Activated CD8-positive, alpha-beta T cell treated with anti-CD3 and anti-CD28 coated beads for 36 hours (primary cell): ENCODE measurements at regions not wholly inside any gene's neighbourhood (a gene's known extent, or its start where the extent isn't known, plus 50 kb on each side); places are given as distances from the start of the nearest gene placed in this dataset.

Source experiments
- ATAC-seq: fragments of 200-7000 bp; cut with Tn5 transposase; one replicate; pipeline ENCODE4 v1.10.0; 2021; ENCODE audit warnings: mild to moderate bottlenecking, moderate library complexity
- CTCF ChIA-PET: fragments of 350-600 bp; sonication (Branson Sonifier 250); formaldehyde crosslinking; loops from one replicate; lab custom pipeline; 2021; ENCODE audit warnings: antibody characterized with exemption; lab: Charles Lee
- POLR2A ChIA-PET: fragments of 350-600 bp; sonication (Branson Sonifier 250); formaldehyde crosslinking; loops from one replicate; lab custom pipeline; 2021; ENCODE audit warnings: antibody characterized with exemption; lab: Charles Lee
- DNase-seq: peaks from one replicate; pipeline ENCODE4 v3.0.0-alpha.2; 2020
- H3K27ac Mint-ChIP-seq: one replicate; pipeline ENCODE4 v1.8.0; 2021; ENCODE audit warnings: mild to moderate bottlenecking, mixed read lengths
- H3K27me3 Mint-ChIP-seq: one replicate; pipeline ENCODE4 v1.8.0; 2021; ENCODE audit warnings: mixed read lengths
- H3K36me3 Mint-ChIP-seq: one replicate; pipeline ENCODE4 v1.8.0; 2021; ENCODE audit warnings: low read depth, mixed read lengths
- H3K4me1 Mint-ChIP-seq: one replicate; pipeline ENCODE4 v1.8.0; 2021; ENCODE audit warnings: low read depth, mixed read lengths
- H3K4me3 Mint-ChIP-seq: one replicate; pipeline ENCODE4 v1.8.0; 2021; ENCODE audit warnings: mild to moderate bottlenecking, moderate library complexity, mixed read lengths
- H3K9me3 Mint-ChIP-seq: one replicate; pipeline ENCODE4 v1.8.0; 2021; ENCODE audit warnings: mixed read lengths
- CTCF ChIP-seq: fragments of 200-600 bp; IDR thresholded peaks from one replicate; pipeline ENCODE4 v1.8.0; 2022; ENCODE audit warnings: antibody characterized with exemption, mild to moderate bottlenecking
- intact Hi-C: fragments of 100-400 bp; cut with micrococcal nuclease; formaldehyde crosslinking; loops from one replicate; pipeline ENCODE4 v1.10.0; 2022

- intact Hi-C loops: no loop called here
- no peaks in the 10 kb centered on the region for H3K36me3 Mint-ChIP-seq
- H3K9me3 Mint-ChIP-seq: no peaks in the 10 kb centered on the region
- TF ChIP-seq CTCF: no peak
- CTCF ChIA-PET: no interaction called here
- ATAC-seq (no peak), DNase-seq (no peak)
- POLR2A ChIA-PET: no interaction called here
- H3K27ac Mint-ChIP-seq: no peak overlapping the region
- H3K4me3 Mint-ChIP-seq: no peak overlapping the region
- no peaks in the 10 kb centered on the region for H3K4me1 Mint-ChIP-seq
- no peaks in the 10 kb centered on the region for H3K27me3 Mint-ChIP-seq
Observed at GRCh38 chr2:120893811-120894584, 158.3 kb downstream of the GLI2 start.

GRCh38 chr2:120894966-120895365, 159.3 kb downstream of the GLI2 start:
- Mint-ChIP-seq H3K36me3 (no peaks in the 10 kb centered on the region), H3K27me3 (no peaks in the 10 kb centered on the region), H3K27ac (no peak overlapping the region), H3K4me1 (no peaks in the 10 kb centered on the region), H3K9me3 (no peaks in the 10 kb centered on the region), H3K4me3 (no peak overlapping the region)
- intact Hi-C loops: no loop called here
- POLR2A ChIA-PET: no interaction called here
- no peak for TF ChIP-seq CTCF
- DNase-seq (no peak), ATAC-seq (no peak)
- CTCF ChIA-PET: no interaction called here

GRCh38 chr2:120896126-120896525, 160.5 kb downstream of the GLI2 start:
- H3K36me3 Mint-ChIP-seq: no peaks in the 10 kb centered on the region
- no peak for TF ChIP-seq CTCF
- no peak overlapping the region for H3K27ac Mint-ChIP-seq
- POLR2A ChIA-PET: no interaction called here
- no peak for ATAC-seq
- H3K4me3 Mint-ChIP-seq: no peak overlapping the region
- no peaks in the 10 kb centered on the region for H3K4me1 Mint-ChIP-seq
- H3K27me3 Mint-ChIP-seq: no peaks in the 10 kb centered on the region
- intact Hi-C loops: no loop called here
- no peaks in the 10 kb centered on the region for H3K9me3 Mint-ChIP-seq
- DNase-seq: no peak
- CTCF ChIA-PET: no interaction called here

DNA sequence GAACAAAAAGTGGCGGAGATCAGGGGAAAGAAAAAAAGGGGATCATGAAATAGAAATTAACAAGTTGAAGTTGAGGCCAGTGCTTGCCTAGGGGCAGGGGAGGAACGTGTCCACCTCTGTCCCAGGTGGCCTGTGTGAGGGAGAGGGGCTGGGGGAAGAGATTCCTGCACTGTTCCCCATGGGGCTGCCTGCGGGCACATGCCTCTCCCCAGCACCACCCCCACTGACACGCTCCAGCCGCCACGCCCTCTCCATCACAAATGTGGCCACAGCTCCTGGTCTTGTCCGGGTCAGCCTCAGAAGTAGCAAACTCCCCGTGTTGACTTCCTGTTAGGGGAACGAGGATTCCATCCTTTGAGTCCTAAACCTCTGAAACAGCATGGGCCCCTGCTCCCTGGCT, 161.2 kb downstream of the GLI2 start:
- no peak for ATAC-seq
- intact Hi-C loops: no loop called here
- DNase-seq: no peak
- no peaks in the 10 kb centered on the region for H3K27me3 Mint-ChIP-seq
- no peaks in the 10 kb centered on the region for H3K9me3 Mint-ChIP-seq
- H3K27ac Mint-ChIP-seq: no peak overlapping the region
- ChIA-PET POLR2A (no interaction called here), CTCF (no interaction called here)
- H3K36me3 Mint-ChIP-seq: no peaks in the 10 kb centered on the region
- no peaks in the 10 kb centered on the region for H3K4me1 Mint-ChIP-seq
- no peak for TF ChIP-seq CTCF
- no peak overlapping the region for H3K4me3 Mint-ChIP-seq

GRCh38 chr2:120897399-120897798, 161.7 kb downstream of the GLI2 start:
- ATAC-seq (no peak), DNase-seq (no peak)
- H3K4me1 Mint-ChIP-seq: no peaks in the 10 kb centered on the region
- CTCF ChIA-PET: no interaction called here
- H3K27ac Mint-ChIP-seq: no peak overlapping the region
- no peak overlapping the region for H3K4me3 Mint-ChIP-seq
- H3K27me3 Mint-ChIP-seq: no peaks in the 10 kb centered on the region
- no peak for TF ChIP-seq CTCF
- intact Hi-C loops: no loop called here
- H3K9me3 Mint-ChIP-seq: no peaks in the 10 kb centered on the region
- H3K36me3 Mint-ChIP-seq: no peaks in the 10 kb centered on the region
- POLR2A ChIA-PET: no interaction called here
